ENCODE measurements at regions not wholly inside any gene's neighbourhood (a gene's known extent, or its start where the extent isn't known, plus 50 kb on each side); places are given as distances from the start of the nearest gene placed in this dataset.

DNA sequence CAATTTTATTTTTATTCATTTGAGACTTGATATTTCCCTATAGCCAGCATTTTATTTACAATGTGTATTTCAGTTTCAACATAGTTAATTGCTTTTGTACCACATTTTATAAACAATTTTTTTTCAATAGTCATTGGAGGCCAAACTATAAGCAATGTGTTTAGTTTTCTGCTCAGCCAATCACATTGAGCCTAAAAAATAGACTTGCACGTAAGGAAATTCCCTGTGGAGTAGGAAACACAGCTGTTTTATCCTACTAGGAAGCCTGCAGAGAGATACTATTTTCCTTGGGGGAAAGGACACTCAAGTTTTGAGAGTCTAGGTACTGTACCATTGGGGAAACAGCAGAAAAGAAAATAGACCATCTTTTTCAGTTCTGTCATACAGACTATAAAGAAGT is 410.2 kb upstream of the GOT2 start:
- in situ Hi-C loops (cut with HindIII; ENCODE audit: low pct_ligation_motif_present, low sequenced_read_pairs) = no loop called here
- Histone ChIP-seq H3K27ac (no peak overlapping the region), H3K27me3 (replicated peaks) (no peaks in the 10 kb centered on the region), H3K4me3 (ENCODE audit: low read depth, low read length) (no peak overlapping the region), H3K36me3 (replicated peaks) (no peaks in the 10 kb centered on the region)
- no peak for DNase-seq
- TF ChIP-seq, protein P1, sequence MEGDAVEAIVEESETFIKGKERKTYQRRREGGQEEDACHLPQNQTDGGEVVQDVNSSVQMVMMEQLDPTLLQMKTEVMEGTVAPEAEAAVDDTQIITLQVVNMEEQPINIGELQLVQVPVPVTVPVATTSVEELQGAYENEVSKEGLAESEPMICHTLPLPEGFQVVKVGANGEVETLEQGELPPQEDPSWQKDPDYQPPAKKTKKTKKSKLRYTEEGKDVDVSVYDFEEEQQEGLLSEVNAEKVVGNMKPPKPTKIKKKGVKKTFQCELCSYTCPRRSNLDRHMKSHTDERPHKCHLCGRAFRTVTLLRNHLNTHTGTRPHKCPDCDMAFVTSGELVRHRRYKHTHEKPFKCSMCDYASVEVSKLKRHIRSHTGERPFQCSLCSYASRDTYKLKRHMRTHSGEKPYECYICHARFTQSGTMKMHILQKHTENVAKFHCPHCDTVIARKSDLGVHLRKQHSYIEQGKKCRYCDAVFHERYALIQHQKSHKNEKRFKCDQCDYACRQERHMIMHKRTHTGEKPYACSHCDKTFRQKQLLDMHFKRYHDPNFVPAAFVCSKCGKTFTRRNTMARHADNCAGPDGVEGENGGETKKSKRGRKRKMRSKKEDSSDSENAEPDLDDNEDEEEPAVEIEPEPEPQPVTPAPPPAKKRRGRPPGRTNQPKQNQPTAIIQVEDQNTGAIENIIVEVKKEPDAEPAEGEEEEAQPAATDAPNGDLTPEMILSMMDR (IDR thresholded peaks at IDR 0.05; ENCODE audit: low read depth, low read length, missing control alignments) = no peak

DNA sequence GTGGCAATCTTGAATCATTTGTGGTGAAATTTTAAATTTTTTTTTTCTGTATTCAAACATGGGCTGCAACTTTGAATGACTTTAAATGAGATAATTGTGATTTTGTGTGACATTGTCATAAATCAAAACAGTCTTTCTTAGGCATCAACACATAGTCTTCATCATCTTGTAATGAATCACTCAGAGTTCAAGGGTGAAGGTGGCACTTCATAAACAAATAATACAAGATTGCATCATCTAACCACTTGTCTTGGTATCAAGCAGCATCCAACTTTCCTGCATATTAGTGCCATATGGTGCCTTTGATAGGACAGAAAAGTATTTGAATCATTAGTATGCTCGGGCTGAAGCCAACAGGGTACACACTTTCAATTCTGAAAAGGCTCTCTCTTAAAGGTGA is 392.4 kb upstream of the GOT2 start:
- Histone ChIP-seq H3K4me3 (ENCODE audit: low read depth, low read length) (no peak overlapping the region), H3K36me3 (replicated peaks) (no peaks in the 10 kb centered on the region), H3K27me3 (replicated peaks) (no peaks in the 10 kb centered on the region), H3K27ac (no peak overlapping the region)
- in situ Hi-C loops (cut with HindIII; ENCODE audit: low pct_ligation_motif_present, low sequenced_read_pairs) = no loop called here
- TF ChIP-seq, protein P1 (IDR thresholded peaks at IDR 0.05; ENCODE audit: low read depth, low read length, missing control alignments) = no peak
- no peak for DNase-seq

DNA sequence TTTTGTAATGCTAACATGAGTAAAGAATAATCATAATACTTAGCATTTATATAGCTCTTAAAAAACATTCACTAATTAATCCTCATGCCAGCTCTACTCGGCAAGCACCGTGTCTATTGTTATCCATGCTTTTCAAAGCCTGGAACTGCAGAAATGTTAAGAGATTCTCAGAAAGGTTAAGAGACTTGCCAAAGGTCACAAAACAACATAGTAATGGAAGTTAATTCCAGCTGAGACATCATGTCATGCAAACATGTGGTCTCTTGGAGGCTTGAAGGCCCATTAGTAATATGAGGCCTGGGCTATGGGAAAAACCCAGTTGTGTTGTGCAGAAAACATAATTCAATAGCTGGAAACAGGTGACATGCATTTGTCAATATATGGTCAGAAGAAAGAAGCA is 389.9 kb upstream of the GOT2 start:
- DNase-seq = no peak
- H3K4me3 ChIP-seq (ENCODE audit: low read depth, low read length) = no peak overlapping the region
- H3K27me3 ChIP-seq (replicated peaks) = no peaks in the 10 kb centered on the region
- in situ Hi-C loops (cut with HindIII; ENCODE audit: low pct_ligation_motif_present, low sequenced_read_pairs) = no loop called here
- H3K36me3 ChIP-seq (replicated peaks) = no peaks in the 10 kb centered on the region
- TF ChIP-seq, protein P1 (IDR thresholded peaks at IDR 0.05; ENCODE audit: low read depth, low read length, missing control alignments) = no peak
- H3K27ac ChIP-seq = no peak overlapping the region

DNA sequence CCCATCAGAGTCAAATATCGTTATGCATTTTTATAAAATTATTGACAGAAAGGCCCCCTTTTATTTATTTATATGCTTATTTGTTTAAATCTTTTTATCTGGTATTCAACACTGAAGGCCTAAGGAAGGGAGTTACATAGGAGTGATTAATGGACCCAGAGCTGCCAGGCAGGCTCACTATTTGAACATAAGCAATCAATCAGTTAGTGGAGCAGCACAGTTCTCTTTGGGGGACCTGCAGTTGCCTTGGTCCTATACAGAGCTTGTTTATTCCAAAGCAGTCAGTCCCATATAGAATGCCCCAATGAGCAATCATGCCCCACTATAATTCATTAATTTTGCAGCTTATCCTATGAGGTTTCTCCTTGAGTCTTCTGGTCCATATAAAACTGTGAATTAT is 389.4 kb upstream of the GOT2 start:
- Histone ChIP-seq H3K27me3 (replicated peaks) (no peaks in the 10 kb centered on the region), H3K27ac (no peak overlapping the region), H3K36me3 (replicated peaks) (no peaks in the 10 kb centered on the region), H3K4me3 (ENCODE audit: low read depth, low read length) (no peak overlapping the region)
- TF ChIP-seq, protein P1 (IDR thresholded peaks at IDR 0.05; ENCODE audit: low read depth, low read length, missing control alignments) = no peak
- in situ Hi-C loops (cut with HindIII; ENCODE audit: low pct_ligation_motif_present, low sequenced_read_pairs) = no loop called here
- DNase-seq = no peak

DNA sequence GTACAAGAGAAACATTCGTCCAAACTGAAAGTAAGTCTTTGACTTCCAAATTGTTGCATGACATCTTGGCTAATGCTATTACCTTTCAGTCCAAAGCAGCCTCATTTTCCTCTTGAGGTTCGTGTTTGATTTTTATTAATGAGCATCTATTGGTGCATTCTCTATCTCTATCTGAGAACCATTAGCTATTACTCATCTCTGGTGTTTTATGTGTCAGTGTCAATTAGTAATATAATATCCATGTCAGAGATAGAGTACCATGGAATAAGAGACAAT is 388.1 kb upstream of the GOT2 start:
- H3K27ac ChIP-seq = no peak overlapping the region
- TF ChIP-seq, protein P1 (IDR thresholded peaks at IDR 0.05; ENCODE audit: low read depth, low read length, missing control alignments) = no peak
- no peak overlapping the region for H3K4me3 ChIP-seq (ENCODE audit: low read depth, low read length)
- no peak for DNase-seq
- H3K36me3 ChIP-seq (replicated peaks) = no peaks in the 10 kb centered on the region
- no peaks in the 10 kb centered on the region for H3K27me3 ChIP-seq (replicated peaks)
- in situ Hi-C loops (cut with HindIII; ENCODE audit: low pct_ligation_motif_present, low sequenced_read_pairs) = no loop called here

DNA sequence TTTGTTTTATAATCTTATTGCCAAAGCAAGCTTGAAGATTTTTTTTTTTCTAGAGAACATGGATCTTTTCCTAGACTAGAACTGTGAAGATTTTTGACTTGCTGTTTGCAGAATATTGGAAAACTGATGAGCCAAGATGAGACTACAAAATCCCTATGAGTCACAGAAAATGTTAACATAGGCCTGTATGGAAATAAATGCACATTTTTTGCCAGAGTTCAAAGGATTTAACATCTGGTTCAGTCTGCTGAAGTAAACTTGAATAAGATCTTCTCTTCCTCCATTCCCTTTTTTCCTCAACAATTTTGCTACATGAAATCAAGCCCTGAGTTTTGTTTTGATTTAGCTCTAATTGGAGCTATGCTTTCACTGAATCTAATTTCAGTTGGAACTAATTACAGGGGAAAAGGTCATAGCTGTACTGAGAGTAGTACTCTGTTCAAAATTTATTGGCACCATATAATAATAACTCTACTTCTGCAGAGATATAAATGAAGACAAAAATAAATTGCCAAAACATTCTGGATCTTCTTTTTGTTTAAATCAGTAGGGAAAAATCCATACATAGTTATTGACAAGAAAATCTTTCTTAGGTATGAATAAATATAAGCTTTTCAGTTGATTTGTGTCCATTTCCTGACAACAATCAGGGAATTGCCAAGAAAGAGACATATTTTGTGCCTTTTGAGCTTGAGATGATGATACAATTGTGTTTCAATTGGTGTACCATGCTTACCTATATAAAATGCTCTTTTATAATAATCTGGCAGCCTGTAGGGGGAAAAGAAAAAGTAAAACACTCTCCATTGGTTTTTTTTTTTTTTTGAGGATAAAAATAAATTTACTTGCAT is 387.5 kb upstream of the GOT2 start:
- Histone ChIP-seq H3K27me3 (replicated peaks) (no peaks in the 10 kb centered on the region), H3K36me3 (replicated peaks) (no peaks in the 10 kb centered on the region), H3K27ac (no peak overlapping the region), H3K4me3 (ENCODE audit: low read depth, low read length) (no peak overlapping the region)
- no peak for DNase-seq
- TF ChIP-seq, protein P1 (IDR thresholded peaks at IDR 0.05; ENCODE audit: low read depth, low read length, missing control alignments) = no peak
- in situ Hi-C loops (cut with HindIII; ENCODE audit: low pct_ligation_motif_present, low sequenced_read_pairs) = no loop called here
